ENCODE measurements at regions not wholly inside any gene's neighbourhood (a gene's known extent, or its start where the extent isn't known, plus 50 kb on each side); places are given as distances from the start of the nearest gene placed in this dataset.
"Not testable (repeated sequence)": the region's sequence is repeated elsewhere in the genome, so short reads cannot be mapped to it uniquely, and the experiment has no call there.

GRCh38 chr18:10319914-10320600, 134.4 kb upstream of the APCDD1 start:
- no peak for DNase-seq

- no peak for DNase-seq
Observed at GRCh38 chr18:10320791-10321190, 133.6 kb upstream of the APCDD1 start.

GRCh38 chr18:10321576-10321975, 132.9 kb upstream of the APCDD1 start:
- no peak for DNase-seq

- no peak for DNase-seq
Observed at GRCh38 chr18:10322004-10322403, 132.4 kb upstream of the APCDD1 start.

GRCh38 chr18:10322435-10322834, 132.0 kb upstream of the APCDD1 start:
- DNase-seq, result no peak

GRCh38 chr18:10329101-10329500, 125.3 kb upstream of the APCDD1 start:
- no peak for DNase-seq

- DNase-seq, result no peak
Observed at GRCh38 chr18:10330428-10330827, 124.0 kb upstream of the APCDD1 start.

GRCh38 chr18:10332452-10332851, 122.0 kb upstream of the APCDD1 start:
- no peak for DNase-seq

GRCh38 chr18:10336749-10337350, 117.6 kb upstream of the APCDD1 start:
- DNase-seq, result no peak

GRCh38 chr18:10340821-10341220, 113.6 kb upstream of the APCDD1 start:
- DNase-seq, result no peak

GRCh38 chr18:10343778-10344177, 110.7 kb upstream of the APCDD1 start:
- no peak for DNase-seq

- no peak for DNase-seq
Observed at GRCh38 chr18:10346749-10347415, 107.6 kb upstream of the APCDD1 start.

- DNase-seq, result no peak
Observed at GRCh38 chr18:10349561-10349960, 104.9 kb upstream of the APCDD1 start.

GRCh38 chr18:10350661-10351060, 103.8 kb upstream of the APCDD1 start:
- DNase-seq, result no peak

- DNase-seq, result no peak
Observed at GRCh38 chr18:10351219-10351818, 103.1 kb upstream of the APCDD1 start.

GRCh38 chr18:10351858-10352257, 102.6 kb upstream of the APCDD1 start:
- no peak for DNase-seq

- DNase-seq, result no peak
Observed at GRCh38 chr18:10352671-10353070, 101.8 kb upstream of the APCDD1 start.

- DNase-seq, result no peak
Observed at GRCh38 chr18:10353791-10354190, 100.6 kb upstream of the APCDD1 start.

GRCh38 chr18:10354241-10354811, 100.1 kb upstream of the APCDD1 start:
- DNase-seq, result no peak

GRCh38 chr18:10354890-10355289, 99.5 kb upstream of the APCDD1 start:
- no peak for DNase-seq

GRCh38 chr18:10356999-10357398, 97.4 kb upstream of the APCDD1 start:
- DNase-seq, result not testable (repeated sequence)

- DNase-seq, result no peak
Observed at GRCh38 chr18:10361660-10362059, 92.8 kb upstream of the APCDD1 start.

GRCh38 chr18:10365021-10365500, 89.4 kb upstream of the APCDD1 start:
- DNase-seq, result no peak
